ENCODE measurements at regions not wholly inside any gene's neighbourhood (a gene's known extent, or its start where the extent isn't known, plus 50 kb on each side); places are given as distances from the start of the nearest gene placed in this dataset.

DNA sequence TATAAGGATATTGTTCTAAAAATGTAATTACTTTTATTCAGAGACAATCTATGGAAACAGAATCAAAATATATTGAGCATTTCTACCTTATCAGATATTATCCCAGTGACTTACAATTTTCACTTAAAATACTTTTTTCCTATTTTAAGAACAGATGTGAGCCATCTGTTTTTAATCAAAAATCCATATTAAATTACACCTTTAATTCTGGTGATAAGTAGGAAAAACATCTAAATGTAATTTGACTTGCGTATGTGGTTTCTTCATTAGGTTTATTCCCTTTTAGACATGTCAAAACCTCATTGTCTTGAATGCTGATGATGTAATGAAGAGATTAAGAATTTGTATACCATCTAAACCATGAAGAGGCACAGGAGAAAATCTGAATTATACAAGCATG, 1118.8 kb upstream of the TMPRSS15 start:
- H2AFZ ChIP-seq: no peak overlapping the region
- 33% methylated on average over 1 of the region's 1 CpG for WGBS, 2 experiments (ENCODE audit: low coverage in 1 of 2, low lambda C conversion rate in 2 of 2, missing lambda C conversion rate in 2 of 2)
- H3F3A ChIP-seq (ENCODE audit: insufficient read depth): no peaks in the 10 kb centered on the region
- H3K27ac ChIP-seq: no peak overlapping the region
- no peaks in the 10 kb centered on the region for H3K79me2 ChIP-seq (ENCODE audit: insufficient read depth)
- H4K20me1 ChIP-seq (ENCODE audit: insufficient read depth): no peaks in the 10 kb centered on the region
- H3K36me3 ChIP-seq (ENCODE audit: low read depth): no peaks in the 10 kb centered on the region
- TF ChIP-seq EZH2phosphoT487 (IDR thresholded peaks at IDR 0.05; ENCODE audit: insufficient read depth, low read depth) (no peak), EZH2 (IDR thresholded peaks at IDR 0.05; ENCODE audit: insufficient read depth, poor library complexity, severe bottlenecking) (no peak)
- no peak for DNase-seq
- no peak overlapping the region for H3K9ac ChIP-seq
- no peaks in the 10 kb centered on the region for H3K9me3 ChIP-seq (ENCODE audit: low read depth)
- H3K9me2 ChIP-seq (ENCODE audit: insufficient read depth): no peaks in the 10 kb centered on the region
- H3K4me3 ChIP-seq: no peak overlapping the region
- H3K4me1 ChIP-seq (ENCODE audit: insufficient read depth): no peaks in the 10 kb centered on the region
- no peak overlapping the region for H3K4me2 ChIP-seq (ENCODE audit: unreplicated experiment)
- H3K27me3 ChIP-seq (replicated peaks; ENCODE audit: insufficient read depth): no peaks in the 10 kb centered on the region
- in situ Hi-C loops (cut with MboI): no loop called here

DNA sequence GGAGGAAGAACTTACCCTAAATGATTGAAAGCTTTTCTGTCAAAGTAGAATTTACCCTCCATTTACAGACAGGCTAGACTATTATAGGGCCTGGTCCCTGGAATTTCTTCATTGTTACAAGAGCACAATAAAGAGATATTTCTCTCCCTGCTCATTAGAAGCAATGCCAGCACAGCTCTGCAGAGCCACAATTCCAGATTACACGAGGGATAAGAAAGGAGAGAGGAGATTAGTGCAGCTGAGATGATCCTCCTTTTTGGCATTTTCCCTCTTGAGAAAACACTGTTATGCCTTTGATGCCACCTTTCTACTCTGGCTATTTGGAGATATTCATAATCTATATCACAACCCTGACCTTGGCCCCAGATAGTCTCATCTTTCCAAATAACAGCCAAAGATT, 1119.5 kb upstream of the TMPRSS15 start:
- Histone ChIP-seq H3F3A (ENCODE audit: insufficient read depth) (no peaks in the 10 kb centered on the region), H3K79me2 (ENCODE audit: insufficient read depth) (no peaks in the 10 kb centered on the region), H3K36me3 (ENCODE audit: low read depth) (no peaks in the 10 kb centered on the region), H3K9ac (no peak overlapping the region), H3K9me2 (ENCODE audit: insufficient read depth) (no peaks in the 10 kb centered on the region), H3K4me3 (no peak overlapping the region), H3K9me3 (ENCODE audit: low read depth) (no peaks in the 10 kb centered on the region), H2AFZ (no peak overlapping the region), H4K20me1 (ENCODE audit: insufficient read depth) (no peaks in the 10 kb centered on the region), H3K4me1 (ENCODE audit: insufficient read depth) (no peaks in the 10 kb centered on the region), H3K27me3 (replicated peaks; ENCODE audit: insufficient read depth) (no peaks in the 10 kb centered on the region), H3K4me2 (ENCODE audit: unreplicated experiment) (no peak overlapping the region), H3K27ac (no peak overlapping the region)
- in situ Hi-C loops (cut with MboI): no loop called here
- 0 to 3% methylated on average over 1 of the region's 1 CpG for WGBS, 2 experiments (ENCODE audit: low coverage in 1 of 2, low lambda C conversion rate in 2 of 2, missing lambda C conversion rate in 2 of 2)
- DNase-seq: no peak
- no peak for TF ChIP-seq EZH2 (IDR thresholded peaks at IDR 0.05; ENCODE audit: insufficient read depth, poor library complexity, severe bottlenecking)
- no peak for TF ChIP-seq EZH2phosphoT487 (IDR thresholded peaks at IDR 0.05; ENCODE audit: insufficient read depth, low read depth)

DNA sequence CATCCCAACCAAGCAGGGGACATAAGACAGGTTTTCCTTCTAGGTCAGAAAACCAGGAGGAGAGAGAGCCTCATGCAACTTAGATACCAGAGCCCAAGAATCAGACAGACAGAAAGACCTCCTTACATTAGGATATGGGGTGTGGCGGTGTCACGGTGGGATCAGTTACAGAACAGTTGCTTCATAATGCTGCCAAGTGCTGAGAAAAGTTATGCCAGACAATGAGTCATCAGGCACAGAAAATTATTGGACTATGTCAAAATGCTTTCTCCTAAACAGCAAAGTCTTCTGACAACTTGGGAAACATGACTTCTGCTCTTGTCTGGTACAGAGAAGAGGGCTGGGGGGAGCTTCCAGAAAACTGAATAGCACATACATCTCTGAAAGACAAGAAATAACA, 1120.2 kb upstream of the TMPRSS15 start:
- Histone ChIP-seq H3F3A (ENCODE audit: insufficient read depth) (no peaks in the 10 kb centered on the region), H3K27ac (no peak overlapping the region), H3K9ac (no peak overlapping the region), H3K27me3 (replicated peaks; ENCODE audit: insufficient read depth) (no peaks in the 10 kb centered on the region), H3K4me2 (ENCODE audit: unreplicated experiment) (no peak overlapping the region), H3K9me3 (ENCODE audit: low read depth) (no peaks in the 10 kb centered on the region), H3K36me3 (ENCODE audit: low read depth) (no peaks in the 10 kb centered on the region), H3K9me2 (ENCODE audit: insufficient read depth) (no peaks in the 10 kb centered on the region), H3K4me3 (no peak overlapping the region), H3K79me2 (ENCODE audit: insufficient read depth) (no peaks in the 10 kb centered on the region), H4K20me1 (ENCODE audit: insufficient read depth) (no peaks in the 10 kb centered on the region), H2AFZ (no peak overlapping the region), H3K4me1 (ENCODE audit: insufficient read depth) (no peaks in the 10 kb centered on the region)
- no peak for TF ChIP-seq EZH2 (IDR thresholded peaks at IDR 0.05; ENCODE audit: insufficient read depth, poor library complexity, severe bottlenecking)
- no peak for TF ChIP-seq EZH2phosphoT487 (IDR thresholded peaks at IDR 0.05; ENCODE audit: insufficient read depth, low read depth)
- 0% methylated on average over 2 of the region's 2 CpGs for WGBS, 2 experiments (ENCODE audit: low coverage in 1 of 2, low lambda C conversion rate in 2 of 2, missing lambda C conversion rate in 2 of 2)
- no peak for DNase-seq
- in situ Hi-C loops (cut with MboI): no loop called here

DNA sequence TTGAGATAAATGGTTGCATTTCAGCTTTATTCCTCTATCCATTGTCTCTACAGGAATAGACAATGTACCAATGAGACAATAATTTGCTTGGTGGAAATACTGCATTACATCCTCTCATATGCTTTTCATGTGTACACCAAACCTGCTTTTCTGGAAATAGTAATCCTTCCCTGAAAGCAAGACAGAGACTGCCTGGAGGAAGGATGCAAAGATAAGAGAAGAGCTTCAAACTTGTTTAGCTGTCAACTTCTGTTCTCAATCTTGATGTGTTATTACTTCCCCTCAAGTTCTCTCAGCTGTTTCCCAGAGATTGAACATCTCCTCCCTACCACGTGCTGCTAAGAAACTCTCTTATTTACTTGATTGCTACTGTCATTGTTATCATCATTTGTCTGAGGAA, 1125.4 kb upstream of the TMPRSS15 start:
- DNase-seq: no peak
- H3K9me2 ChIP-seq (ENCODE audit: insufficient read depth): no peaks in the 10 kb centered on the region
- no peaks in the 10 kb centered on the region for H4K20me1 ChIP-seq (ENCODE audit: insufficient read depth)
- no peaks in the 10 kb centered on the region for H3F3A ChIP-seq (ENCODE audit: insufficient read depth)
- H3K27me3 ChIP-seq (replicated peaks; ENCODE audit: insufficient read depth): no peaks in the 10 kb centered on the region
- no peaks in the 10 kb centered on the region for H3K9me3 ChIP-seq (ENCODE audit: low read depth)
- H3K4me2 ChIP-seq (ENCODE audit: unreplicated experiment): no peak overlapping the region
- no peak overlapping the region for H3K27ac ChIP-seq
- no peaks in the 10 kb centered on the region for H3K4me1 ChIP-seq (ENCODE audit: insufficient read depth)
- no peaks in the 10 kb centered on the region for H3K79me2 ChIP-seq (ENCODE audit: insufficient read depth)
- H3K9ac ChIP-seq: no peak overlapping the region
- no peak overlapping the region for H2AFZ ChIP-seq
- in situ Hi-C loops (cut with MboI): no loop called here
- WGBS, 2 experiments (ENCODE audit: low coverage in 1 of 2, low lambda C conversion rate in 2 of 2, missing lambda C conversion rate in 2 of 2): 5 to 8% methylated on average over 1 of the region's 1 CpG
- no peak overlapping the region for H3K4me3 ChIP-seq
- H3K36me3 ChIP-seq (ENCODE audit: low read depth): no peaks in the 10 kb centered on the region
- TF ChIP-seq EZH2phosphoT487 (IDR thresholded peaks at IDR 0.05; ENCODE audit: insufficient read depth, low read depth) (no peak), EZH2 (IDR thresholded peaks at IDR 0.05; ENCODE audit: insufficient read depth, poor library complexity, severe bottlenecking) (no peak)

DNA sequence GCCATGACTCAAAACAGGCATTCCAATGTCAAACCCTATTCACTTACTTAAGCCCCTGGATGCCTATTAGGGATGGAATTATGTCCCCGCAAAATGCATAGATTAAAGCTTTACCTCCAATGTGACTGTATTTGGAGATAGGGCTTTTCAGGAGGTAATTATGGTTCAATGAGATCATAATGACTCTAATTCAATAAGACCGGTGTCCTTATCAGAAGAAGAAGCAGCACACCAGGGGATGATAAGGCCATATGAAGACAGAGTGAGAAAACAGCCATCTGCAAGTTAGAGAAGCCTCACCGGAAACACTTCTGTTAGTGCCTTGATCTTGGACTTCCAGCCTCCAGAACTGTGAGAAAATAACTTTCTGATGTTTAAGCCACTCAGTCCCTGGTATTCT, 1131.8 kb upstream of the TMPRSS15 start:
- no peaks in the 10 kb centered on the region for H3K9me2 ChIP-seq (ENCODE audit: insufficient read depth)
- no peaks in the 10 kb centered on the region for H3K9me3 ChIP-seq (ENCODE audit: low read depth)
- no peak for DNase-seq
- no peak overlapping the region for H3K9ac ChIP-seq
- no peaks in the 10 kb centered on the region for H3K36me3 ChIP-seq (ENCODE audit: low read depth)
- no peaks in the 10 kb centered on the region for H3K27me3 ChIP-seq (replicated peaks; ENCODE audit: insufficient read depth)
- TF ChIP-seq EZH2 (IDR thresholded peaks at IDR 0.05; ENCODE audit: insufficient read depth, poor library complexity, severe bottlenecking) (no peak), EZH2phosphoT487 (IDR thresholded peaks at IDR 0.05; ENCODE audit: insufficient read depth, low read depth) (no peak)
- in situ Hi-C loops (cut with MboI): no loop called here
- no peak overlapping the region for H3K4me3 ChIP-seq
- H4K20me1 ChIP-seq (ENCODE audit: insufficient read depth): no peaks in the 10 kb centered on the region
- 58 to 67% methylated on average over 3 of the region's 3 CpGs for WGBS, 2 experiments (ENCODE audit: low coverage in 1 of 2, low lambda C conversion rate in 2 of 2, missing lambda C conversion rate in 2 of 2)
- H2AFZ ChIP-seq: no peak overlapping the region
- no peaks in the 10 kb centered on the region for H3K79me2 ChIP-seq (ENCODE audit: insufficient read depth)
- no peaks in the 10 kb centered on the region for H3K4me1 ChIP-seq (ENCODE audit: insufficient read depth)
- no peaks in the 10 kb centered on the region for H3F3A ChIP-seq (ENCODE audit: insufficient read depth)
- H3K27ac ChIP-seq: no peak overlapping the region
- no peak overlapping the region for H3K4me2 ChIP-seq (ENCODE audit: unreplicated experiment)
